ENCODE measurements at regions not wholly inside any gene's neighbourhood (a gene's known extent, or its start where the extent isn't known, plus 50 kb on each side); places are given as distances from the start of the nearest gene placed in this dataset.

DNA sequence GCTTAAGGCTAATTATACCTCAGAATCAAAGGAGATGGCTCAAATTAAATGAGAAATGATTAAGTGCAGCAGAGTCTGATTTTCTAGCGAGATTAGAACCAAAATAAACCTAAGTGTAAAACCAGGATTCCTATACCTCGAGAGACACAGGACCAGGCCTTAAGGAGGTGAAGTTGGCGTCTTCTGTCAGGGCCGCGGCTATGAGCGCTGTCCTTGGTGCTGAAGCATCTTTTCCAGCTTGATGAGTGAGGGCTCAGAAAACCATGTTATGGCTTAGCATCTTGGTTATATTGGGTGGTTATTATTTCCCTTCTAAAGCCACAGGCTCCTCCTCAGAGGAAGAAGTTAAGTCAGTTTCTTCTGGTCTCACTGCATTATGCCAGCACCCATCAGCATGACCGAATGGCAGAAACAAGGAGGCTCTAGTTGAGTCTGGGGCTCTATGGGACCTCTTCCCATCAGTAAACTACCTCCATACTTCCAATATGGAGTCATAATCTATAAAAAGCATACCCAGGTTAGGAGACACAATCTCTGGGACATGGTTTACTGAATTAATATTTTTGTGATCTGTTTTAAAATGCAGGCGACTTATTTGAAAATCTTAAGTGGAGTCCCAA is 120.1 kb upstream of the NMNAT3 start:
- peak; percentile 16 for DNase-seq (ENCODE audit: low read depth, low spot score)
- in situ Hi-C loops (cut with HindIII; ENCODE audit: low pct_unique_long_range_greater_than_20kb, low sequenced_read_pairs), result no loop called here

DNA sequence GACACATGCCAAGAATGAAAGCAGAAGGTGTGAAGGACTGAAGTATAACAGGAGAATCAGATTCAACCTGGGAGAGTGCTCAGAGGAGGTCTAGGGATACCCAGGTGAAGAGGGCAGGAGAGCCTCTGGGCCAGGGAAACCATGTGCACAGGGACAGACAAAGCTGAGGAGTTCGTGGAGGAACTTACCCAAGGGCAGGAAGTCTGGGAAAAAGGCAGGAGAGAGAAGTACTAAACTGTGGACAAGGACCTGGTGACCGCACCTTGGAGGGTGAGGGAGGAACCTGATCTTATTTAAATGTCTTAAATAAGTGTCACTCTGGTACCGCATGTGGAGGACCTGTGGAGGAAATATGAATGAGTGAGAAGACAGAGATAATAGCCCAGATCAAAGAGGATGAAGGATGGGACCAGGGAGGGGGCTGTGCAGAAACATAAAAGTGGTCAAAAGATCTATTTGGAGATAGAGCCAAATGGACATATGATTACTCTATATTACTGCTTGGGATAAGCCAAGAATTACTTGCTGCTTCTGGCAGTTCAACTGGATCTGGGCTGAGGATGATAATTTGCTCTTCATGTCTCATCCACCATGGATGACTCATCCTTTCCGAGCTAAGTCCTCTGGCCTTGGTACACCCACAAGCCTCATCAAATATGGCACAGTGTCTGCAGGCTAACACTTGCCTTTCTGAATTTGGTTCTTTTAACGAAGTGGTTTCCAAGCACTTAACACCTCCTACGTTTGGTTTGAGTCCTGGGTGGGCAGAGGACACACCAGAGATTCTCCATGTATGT is 116.9 kb upstream of the NMNAT3 start:
- no peak for DNase-seq (ENCODE audit: low read depth, low spot score)
- in situ Hi-C loops (cut with HindIII; ENCODE audit: low pct_unique_long_range_greater_than_20kb, low sequenced_read_pairs), result no loop called here

GRCh38 chr3:139793408-139793807 is 115.6 kb upstream of the NMNAT3 start:
- no peak for DNase-seq (ENCODE audit: low read depth, low spot score)
- in situ Hi-C loops (cut with HindIII; ENCODE audit: low pct_unique_long_range_greater_than_20kb, low sequenced_read_pairs), result no loop called here

GRCh38 chr3:139780593-139780992 is 102.8 kb upstream of the NMNAT3 start:
- in situ Hi-C loops (cut with HindIII; ENCODE audit: low pct_unique_long_range_greater_than_20kb, low sequenced_read_pairs), result no loop called here
- no peak for DNase-seq (ENCODE audit: low read depth, low spot score)

GRCh38 chr3:139778682-139779233 is 101.0 kb upstream of the NMNAT3 start:
- DNase-seq (ENCODE audit: low read depth, low spot score), result no peak
- in situ Hi-C loops (cut with HindIII; ENCODE audit: low pct_unique_long_range_greater_than_20kb, low sequenced_read_pairs), result no loop called here

GRCh38 chr3:139774560-139775302 is 97.0 kb upstream of the NMNAT3 start:
- in situ Hi-C loops (cut with HindIII; ENCODE audit: low pct_unique_long_range_greater_than_20kb, low sequenced_read_pairs), result no loop called here
- DNase-seq (ENCODE audit: low read depth, low spot score), result no peak

DNA sequence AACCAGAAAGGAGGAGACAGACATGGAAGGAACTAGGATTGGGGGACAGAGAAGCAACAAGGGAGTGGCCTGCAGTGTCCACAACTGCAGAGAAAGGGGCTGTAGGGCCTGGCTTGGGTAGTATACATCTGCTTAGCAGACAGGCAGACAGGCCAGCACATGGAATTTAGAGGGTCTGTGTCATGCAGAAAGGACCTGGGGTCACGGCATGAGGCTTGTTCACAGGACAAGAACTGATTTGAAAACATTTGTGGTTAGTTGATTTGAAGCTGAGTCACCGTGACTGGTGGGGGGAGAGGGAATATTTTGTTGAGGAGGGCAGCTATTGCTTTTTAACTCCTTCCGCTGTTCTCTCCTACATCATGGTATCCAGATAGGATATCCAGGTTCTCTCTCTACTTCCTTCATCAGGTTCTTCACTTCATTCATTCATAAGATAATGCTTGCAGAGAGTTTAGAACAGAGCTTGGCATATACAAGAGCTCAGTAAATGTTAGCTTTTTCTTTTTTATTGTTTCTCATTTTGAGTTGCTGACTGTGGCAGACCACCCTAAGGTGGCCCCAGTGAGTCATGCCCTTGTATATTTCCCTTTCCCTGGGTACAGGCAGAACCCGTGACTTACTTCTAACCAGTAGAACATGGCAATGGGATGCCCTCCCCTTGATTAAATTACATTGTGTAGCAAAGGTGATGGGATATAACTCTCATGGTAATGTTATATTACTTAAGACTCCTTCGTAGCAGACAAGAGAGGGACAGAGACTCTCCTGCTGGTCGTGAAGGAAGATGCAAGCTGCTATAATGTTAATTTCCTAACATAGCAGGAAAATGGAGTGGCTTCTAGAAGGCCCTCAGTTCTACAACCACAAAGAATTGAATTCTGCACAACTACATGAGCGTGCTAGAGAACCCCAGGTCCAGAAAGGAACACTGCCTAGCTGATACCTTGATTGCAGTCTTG is 95.0 kb upstream of the NMNAT3 start:
- no peak for DNase-seq (ENCODE audit: low read depth, low spot score)
- in situ Hi-C loops (cut with HindIII; ENCODE audit: low pct_unique_long_range_greater_than_20kb, low sequenced_read_pairs), result no loop called here

DNA sequence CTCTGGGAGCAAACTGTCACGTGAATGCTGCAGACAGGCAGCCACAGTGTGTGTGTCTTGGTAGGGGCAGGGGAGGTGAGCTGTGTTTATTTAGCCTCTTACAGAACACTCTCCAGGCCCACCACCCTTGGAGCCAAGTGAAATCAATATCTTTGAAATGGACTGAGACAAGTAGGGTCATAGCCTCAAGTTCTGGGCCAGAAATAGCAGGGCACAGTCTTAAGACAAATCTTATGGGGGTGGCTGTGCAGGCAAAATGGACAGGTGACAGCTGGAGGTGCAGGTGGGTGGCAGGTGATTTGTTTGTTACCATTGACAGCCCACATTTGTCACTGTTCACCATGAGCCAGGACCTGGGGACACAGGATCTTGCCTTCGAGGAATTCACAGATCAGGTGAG is 93.6 kb upstream of the NMNAT3 start:
- no peak for DNase-seq (ENCODE audit: low read depth, low spot score)
- in situ Hi-C loops (cut with HindIII; ENCODE audit: low pct_unique_long_range_greater_than_20kb, low sequenced_read_pairs), result no loop called here

DNA sequence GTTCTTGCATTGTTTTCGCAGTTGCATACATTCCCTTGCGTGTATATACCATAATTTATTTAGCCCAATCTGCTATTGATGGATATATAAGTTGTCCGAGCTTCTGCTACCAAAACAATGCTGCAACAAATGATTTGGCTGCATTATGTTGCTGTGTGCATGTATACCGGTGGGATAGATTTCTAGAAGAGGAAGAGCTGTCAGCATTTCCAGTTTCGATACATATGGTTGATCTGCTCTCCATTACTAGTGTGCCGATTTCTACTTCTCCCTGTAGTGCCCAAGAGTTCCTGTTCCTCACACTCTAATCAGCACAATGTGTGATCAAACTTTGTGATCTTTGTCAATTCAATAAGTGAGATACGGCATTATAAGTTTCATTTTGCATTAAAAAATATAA is 92.8 kb upstream of the NMNAT3 start:
- in situ Hi-C loops (cut with HindIII; ENCODE audit: low pct_unique_long_range_greater_than_20kb, low sequenced_read_pairs), result no loop called here

GRCh38 chr3:139769796-139770195 is 92.0 kb upstream of the NMNAT3 start:
- in situ Hi-C loops (cut with HindIII; ENCODE audit: low pct_unique_long_range_greater_than_20kb, low sequenced_read_pairs), result no loop called here
- DNase-seq (ENCODE audit: low read depth, low spot score), result no peak

More for the DNA sequence above, 92.8 kb upstream of the NMNAT3 start:
- DNase-seq (ENCODE audit: low read depth, low spot score), result no peak

DNA sequence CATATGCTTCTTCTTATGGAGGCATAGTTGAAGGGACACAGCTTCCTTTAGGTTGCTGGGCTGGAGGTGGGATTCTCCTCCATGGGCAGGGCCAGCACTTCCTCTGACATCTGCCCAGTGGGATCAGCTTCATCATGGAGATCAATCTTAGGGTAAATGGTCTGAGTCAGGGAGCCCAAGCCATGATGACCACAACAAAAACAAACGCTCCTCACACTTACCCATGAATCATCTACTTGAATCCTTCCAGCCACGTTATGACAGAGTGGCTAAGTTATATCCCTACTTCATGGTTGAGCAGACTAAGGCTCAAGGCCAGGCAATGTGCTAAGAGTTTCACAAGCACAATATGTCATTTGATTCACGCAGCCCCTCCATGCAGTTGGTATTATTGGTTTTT is 87.2 kb upstream of the NMNAT3 start:
- in situ Hi-C loops (cut with HindIII; ENCODE audit: low pct_unique_long_range_greater_than_20kb, low sequenced_read_pairs), result no loop called here
- no peak for DNase-seq (ENCODE audit: low read depth, low spot score)

DNA sequence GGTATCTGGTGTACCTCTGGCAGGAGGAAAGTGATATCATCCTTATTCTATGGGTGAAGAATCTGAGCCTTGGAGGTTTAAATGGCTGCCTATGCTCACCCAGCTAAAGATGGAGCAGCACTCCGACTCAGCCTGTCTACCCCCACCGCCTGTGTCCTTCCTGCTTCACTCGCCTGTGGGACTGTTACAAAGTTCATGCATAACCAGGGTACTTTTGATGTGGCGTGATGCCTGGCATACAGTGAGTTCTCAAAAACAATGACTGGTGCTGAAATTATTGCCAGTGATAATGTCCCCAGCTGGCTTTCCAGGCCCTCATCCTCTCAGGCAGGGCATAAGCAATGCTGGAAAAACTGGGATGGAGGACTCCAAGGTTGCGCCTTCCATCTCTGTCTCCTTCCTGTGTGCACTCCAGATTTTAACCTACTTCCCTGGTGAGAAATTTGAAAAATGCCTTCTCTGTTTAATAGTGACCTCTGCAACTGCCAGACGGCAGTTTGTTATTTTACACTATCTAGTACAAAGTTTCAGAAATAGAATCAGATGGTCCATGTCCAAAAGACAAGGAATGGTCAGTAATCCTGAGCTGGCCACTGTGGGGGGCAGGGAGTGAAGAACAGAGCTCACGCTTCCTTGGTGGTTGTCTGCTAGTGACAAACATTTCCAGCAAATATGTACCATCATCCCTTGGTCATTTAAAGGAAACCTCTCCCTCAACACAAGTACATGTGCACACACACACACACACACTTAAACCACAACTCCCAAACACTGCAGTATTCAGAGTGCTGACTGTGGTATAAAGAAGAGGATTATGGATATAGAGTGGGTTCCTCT is 86.5 kb upstream of the NMNAT3 start:
- in situ Hi-C loops (cut with HindIII; ENCODE audit: low pct_unique_long_range_greater_than_20kb, low sequenced_read_pairs), result no loop called here
- DNase-seq (ENCODE audit: low read depth, low spot score), result no peak

DNA sequence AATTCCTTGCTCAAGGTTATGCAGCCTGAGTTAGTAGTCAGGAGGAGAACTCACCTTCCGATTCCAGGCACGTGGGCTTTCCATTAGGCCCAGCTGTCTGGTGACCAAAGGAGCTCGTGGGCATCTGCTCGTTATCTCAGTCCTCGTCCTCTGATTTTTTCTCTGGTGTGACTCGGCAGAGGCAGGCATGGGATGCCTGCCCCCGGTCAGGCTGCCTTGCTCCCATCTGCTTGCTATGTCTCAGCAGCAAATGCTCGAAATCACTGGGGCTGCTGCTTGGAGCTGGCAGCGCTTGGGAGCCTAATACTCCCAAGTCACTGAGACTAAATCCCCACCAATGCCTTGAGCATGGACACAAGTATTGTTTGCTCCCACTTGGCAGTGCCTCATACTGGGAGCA is 84.5 kb upstream of the NMNAT3 start:
- in situ Hi-C loops (cut with HindIII; ENCODE audit: low pct_unique_long_range_greater_than_20kb, low sequenced_read_pairs), result no loop called here
- no peak for DNase-seq (ENCODE audit: low read depth, low spot score)

DNA sequence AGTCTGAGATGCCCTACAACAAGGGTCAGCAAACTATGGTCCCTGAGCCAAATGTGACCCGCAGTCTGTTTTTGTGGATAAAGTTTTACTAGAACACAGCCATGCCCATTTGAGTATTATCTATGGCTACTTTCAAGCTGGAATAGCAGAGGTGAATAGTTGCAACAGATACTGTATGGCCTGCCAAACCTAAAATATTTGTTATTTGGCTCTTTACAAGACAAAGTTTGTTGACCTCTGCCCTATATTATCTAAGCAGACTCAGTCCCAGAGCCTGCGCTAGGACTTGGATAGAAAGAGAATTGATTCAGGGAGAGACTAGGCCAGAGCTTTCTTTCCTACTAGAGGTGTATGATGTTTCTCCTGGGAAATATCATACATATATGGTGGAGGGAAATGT is 81.7 kb upstream of the NMNAT3 start:
- no peak for DNase-seq (ENCODE audit: low read depth, low spot score)
- in situ Hi-C loops (cut with HindIII; ENCODE audit: low pct_unique_long_range_greater_than_20kb, low sequenced_read_pairs), result no loop called here

GRCh38 chr3:139758654-139759291 is 81.0 kb upstream of the NMNAT3 start:
- DNase-seq (ENCODE audit: low read depth, low spot score), result no peak
- in situ Hi-C loops (cut with HindIII; ENCODE audit: low pct_unique_long_range_greater_than_20kb, low sequenced_read_pairs), result no loop called here

- no peak for DNase-seq (ENCODE audit: low read depth, low spot score)
- in situ Hi-C loops (cut with HindIII; ENCODE audit: low pct_unique_long_range_greater_than_20kb, low sequenced_read_pairs), result no loop called here
Measured at GRCh38 chr3:139757448-139758030, 79.8 kb upstream of the NMNAT3 start.

Data from SK-MEL-5 (cell line).